Peyer's patch (tissue), 4 donors: ENCODE measurements at regions not wholly inside any gene's neighbourhood (a gene's known extent, or its start where the extent isn't known, plus 50 kb on each side); places are given as distances from the start of the nearest gene placed in this dataset.
A peak's percentile ranks its signal among the peaks of the same experiment; 100 is the strongest.

Source experiments
- DNase-seq, 3 donors: peaks; one replicate each; pipeline ENCODE4 v3.0.0-alpha.2; 2017 to 2019
- H3K27ac ChIP-seq, 4 donors: fragments of 200-600 bp; sonication (generic); one replicate each; pipeline ENCODE4 v1.5.1; 2016 to 2019
- H3K27me3 ChIP-seq, 2 donors: fragments of 200-600 bp; sonication (generic); one replicate each; pipeline ENCODE4 v1.5.1; 2019
- H3K36me3 ChIP-seq, 3 donors: fragments of 200-600 bp; sonication (generic); one replicate each; pipeline ENCODE4 v1.5.1; 2016 to 2019
- H3K4me1 ChIP-seq, 4 donors: fragments of 200-600 bp; sonication (generic); one replicate each; pipeline ENCODE4 v1.5.1; 2016 to 2019
- H3K4me3 ChIP-seq, 4 donors: fragments of 200-600 bp; sonication (generic); 1 replicate in 3 of 4; 2 replicates in 1 of 4; pipeline ENCODE4 v1.5.1; 2016 to 2019; ENCODE audit warnings: mild to moderate bottlenecking in 1 of 4
- H3K9me3 ChIP-seq, 4 donors: fragments of 200-600 bp; sonication (generic); one replicate each; pipeline ENCODE4 v1.5.1; 2016 to 2019; ENCODE audit warnings: mild to moderate bottlenecking in 1 of 4
- POLR2A ChIP-seq, 2 donors: fragments of 450-650 bp; IDR thresholded peaks; one replicate each; pipeline ENCODE4 v1.5.1; 2017; ENCODE audit warnings: antibody characterized with exemption in 2 of 2, mild to moderate bottlenecking in 2 of 2, moderate library complexity in 2 of 2
- TF ChIP-seq, protein P1 (sequence below), 6 experiments: fragments of 450-650 bp in 4 of 6; fragments of 200-600 bp in 2 of 6; sonication (generic) in 1 of 6; IDR thresholded peaks; one replicate each; pipeline ENCODE4 v1.5.1; 2017 to 2019; ENCODE audit warnings: antibody characterized with exemption in 6 of 6, mild to moderate bottlenecking in 3 of 6, moderate library complexity in 1 of 6

DNA sequence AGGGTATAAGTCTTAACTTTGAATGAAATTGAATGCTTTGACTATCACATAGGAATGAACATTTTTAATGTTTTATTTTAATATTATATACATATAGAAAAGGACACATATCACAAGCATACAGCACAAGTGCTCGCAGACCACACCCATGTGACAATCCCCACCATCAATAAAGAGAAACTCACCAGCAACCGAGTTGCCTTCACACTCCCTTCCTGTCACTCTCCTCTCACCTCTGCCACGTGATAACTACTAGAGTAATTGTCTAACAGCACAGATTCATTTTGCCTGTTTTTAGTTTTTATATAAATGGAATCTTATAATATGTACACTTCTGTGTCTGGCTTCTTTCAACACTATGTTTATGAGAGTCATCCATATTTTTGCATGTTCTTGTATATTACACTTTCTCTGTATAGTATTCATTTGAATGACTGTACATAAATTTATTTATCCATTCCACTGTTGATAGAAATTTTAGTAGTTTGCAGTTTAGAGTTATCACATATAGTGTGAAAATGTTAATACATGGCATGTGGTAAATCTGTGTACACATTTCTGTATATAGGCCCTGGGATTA, 304.9 kb upstream of the DUSP10 start:
- no peak for DNase-seq
- no peaks in the 10 kb centered on the region for H3K4me1 ChIP-seq
- no peaks in the 10 kb centered on the region for H3K9me3 ChIP-seq
- H3K27me3 ChIP-seq = no peaks in the 10 kb centered on the region
- no peaks in the 10 kb centered on the region for H3K36me3 ChIP-seq
- no peak overlapping the region for H3K27ac ChIP-seq
- H3K4me3 ChIP-seq = no peak overlapping the region
- no peak for TF ChIP-seq POLR2A (IDR thresholded peaks at IDR 0.05)
- TF ChIP-seq, protein P1, sequence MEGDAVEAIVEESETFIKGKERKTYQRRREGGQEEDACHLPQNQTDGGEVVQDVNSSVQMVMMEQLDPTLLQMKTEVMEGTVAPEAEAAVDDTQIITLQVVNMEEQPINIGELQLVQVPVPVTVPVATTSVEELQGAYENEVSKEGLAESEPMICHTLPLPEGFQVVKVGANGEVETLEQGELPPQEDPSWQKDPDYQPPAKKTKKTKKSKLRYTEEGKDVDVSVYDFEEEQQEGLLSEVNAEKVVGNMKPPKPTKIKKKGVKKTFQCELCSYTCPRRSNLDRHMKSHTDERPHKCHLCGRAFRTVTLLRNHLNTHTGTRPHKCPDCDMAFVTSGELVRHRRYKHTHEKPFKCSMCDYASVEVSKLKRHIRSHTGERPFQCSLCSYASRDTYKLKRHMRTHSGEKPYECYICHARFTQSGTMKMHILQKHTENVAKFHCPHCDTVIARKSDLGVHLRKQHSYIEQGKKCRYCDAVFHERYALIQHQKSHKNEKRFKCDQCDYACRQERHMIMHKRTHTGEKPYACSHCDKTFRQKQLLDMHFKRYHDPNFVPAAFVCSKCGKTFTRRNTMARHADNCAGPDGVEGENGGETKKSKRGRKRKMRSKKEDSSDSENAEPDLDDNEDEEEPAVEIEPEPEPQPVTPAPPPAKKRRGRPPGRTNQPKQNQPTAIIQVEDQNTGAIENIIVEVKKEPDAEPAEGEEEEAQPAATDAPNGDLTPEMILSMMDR (IDR thresholded peaks at IDR 0.05) = no peak

DNA sequence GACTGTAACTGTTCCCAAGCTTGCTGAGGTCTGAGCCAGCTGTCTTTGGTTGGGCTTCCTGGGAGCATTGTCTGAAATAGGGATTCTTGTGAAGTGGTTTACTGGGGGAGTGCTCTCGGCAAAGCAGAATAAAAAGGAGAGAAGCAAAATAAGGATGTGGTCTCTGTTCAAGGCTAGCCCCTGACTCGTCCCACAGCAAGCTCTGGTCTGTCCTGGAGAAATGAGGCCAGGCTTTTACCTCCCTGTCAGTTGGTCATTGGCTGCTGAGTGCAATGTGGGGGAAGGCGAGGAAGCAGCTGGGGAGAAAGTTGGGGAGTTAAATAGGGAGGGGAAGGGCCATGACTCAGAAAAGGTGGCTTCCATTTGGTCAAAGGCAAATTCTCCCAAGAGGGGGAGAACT, 303.9 kb upstream of the DUSP10 start:
- TF ChIP-seq POLR2A (IDR thresholded peaks at IDR 0.05) = no peak
- TF ChIP-seq, protein P1 (IDR thresholded peaks at IDR 0.05) = no peak
- no peaks in the 10 kb centered on the region for H3K27me3 ChIP-seq
- H3K4me3 ChIP-seq = no peak overlapping the region
- no peaks in the 10 kb centered on the region for H3K9me3 ChIP-seq
- H3K36me3 ChIP-seq = no peaks in the 10 kb centered on the region
- no peaks in the 10 kb centered on the region for H3K4me1 ChIP-seq
- no peak for DNase-seq
- no peak overlapping the region for H3K27ac ChIP-seq

DNA sequence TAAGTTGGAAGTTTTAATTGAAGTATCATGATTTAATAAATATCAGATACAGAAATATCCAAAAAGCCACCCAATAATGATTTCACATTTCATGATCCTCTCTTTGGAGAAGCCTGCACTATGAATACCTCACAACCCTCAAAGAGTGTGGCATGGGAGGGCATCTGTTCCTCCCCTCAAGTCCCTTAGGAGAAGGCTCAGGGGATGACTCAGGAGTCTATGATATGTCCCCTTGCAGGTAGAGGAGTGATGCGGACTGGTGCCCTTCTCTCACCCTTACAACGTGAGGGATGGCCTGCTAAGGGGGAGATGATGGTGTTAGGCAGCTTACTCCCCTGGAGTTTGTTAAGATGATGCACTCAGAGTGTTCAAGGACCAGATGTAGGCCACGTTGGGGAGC, 303.3 kb upstream of the DUSP10 start:
- H3K36me3 ChIP-seq = no peaks in the 10 kb centered on the region
- H3K4me1 ChIP-seq = no peaks in the 10 kb centered on the region
- no peak for DNase-seq
- no peak overlapping the region for H3K27ac ChIP-seq
- TF ChIP-seq, protein P1 (IDR thresholded peaks at IDR 0.05) = no peak
- TF ChIP-seq POLR2A (IDR thresholded peaks at IDR 0.05) = no peak
- H3K27me3 ChIP-seq = no peaks in the 10 kb centered on the region
- no peak overlapping the region for H3K4me3 ChIP-seq
- no peaks in the 10 kb centered on the region for H3K9me3 ChIP-seq

DNA sequence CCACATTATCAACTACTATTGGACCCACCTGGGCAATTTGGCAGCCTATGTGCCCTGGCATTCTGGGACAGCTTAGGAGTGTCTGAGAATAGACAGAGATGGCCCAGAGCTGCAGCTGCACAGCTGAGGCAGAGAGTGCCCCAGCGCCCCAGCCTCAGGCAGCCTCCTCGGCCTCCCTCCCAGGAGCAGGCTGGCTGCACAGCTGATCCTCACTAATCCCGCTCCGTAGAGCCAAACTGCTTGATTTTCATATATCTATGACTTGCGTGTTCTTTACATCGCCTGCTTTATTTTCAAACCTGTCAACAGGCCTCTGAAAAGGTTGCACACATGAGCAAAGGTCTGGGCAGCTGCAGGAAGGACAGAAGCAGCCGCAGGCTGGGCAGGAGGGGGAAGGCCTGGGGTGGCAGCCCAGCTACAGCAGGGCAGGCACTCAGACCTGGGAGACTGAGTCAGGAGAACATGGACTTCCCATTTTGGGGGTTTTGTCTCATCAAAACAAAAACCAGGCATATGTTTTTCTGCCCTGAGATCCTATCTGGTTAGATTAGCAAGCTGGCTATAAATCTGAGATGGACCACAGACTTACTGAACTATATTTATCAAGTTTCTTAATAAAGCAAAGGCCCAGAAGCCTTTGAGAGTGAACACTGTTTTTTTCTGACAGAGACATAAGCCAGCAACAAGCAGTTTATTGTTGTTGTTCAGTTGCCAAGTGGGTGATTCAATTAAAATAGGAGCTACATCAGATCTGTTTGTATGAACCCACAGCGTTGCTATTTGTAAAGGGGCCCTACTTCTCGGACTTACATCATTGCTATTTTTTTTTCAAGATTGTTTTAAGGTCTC, 301.8 kb upstream of the DUSP10 start:
- TF ChIP-seq POLR2A (IDR thresholded peaks at IDR 0.05) = no peak
- TF ChIP-seq, protein P1 (IDR thresholded peaks at IDR 0.05) = no peak
- Histone ChIP-seq H3K27ac (peak overlapping the region in 1 of 4 donors; percentile 51), H3K27me3 (no peaks in the 10 kb centered on the region), H3K9me3 (no peaks in the 10 kb centered on the region), H3K36me3 (no peaks in the 10 kb centered on the region), H3K4me1 (no peaks in the 10 kb centered on the region), H3K4me3 (no peak overlapping the region)
- DNase-seq = no peak

DNA sequence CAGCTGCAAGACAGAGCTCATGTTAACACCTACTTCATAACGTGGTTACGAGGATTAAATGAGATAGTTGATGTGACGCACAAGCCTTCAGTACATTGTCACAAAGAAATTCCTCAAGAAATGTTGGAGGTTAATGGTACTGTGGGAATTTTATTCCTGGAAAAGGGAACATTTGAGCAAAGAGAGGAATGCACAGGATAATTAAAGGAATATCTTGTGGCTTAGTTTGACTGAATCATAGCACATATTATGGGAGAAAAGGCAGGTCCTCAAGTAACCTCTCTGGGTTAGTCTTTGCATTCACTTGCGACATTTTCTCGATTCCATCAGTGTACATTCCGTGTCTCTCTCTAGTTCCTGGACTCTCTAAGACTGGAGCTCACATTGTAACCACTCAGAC, 300.2 kb upstream of the DUSP10 start:
- TF ChIP-seq, protein P1 (IDR thresholded peaks at IDR 0.05) = no peak
- no peak for TF ChIP-seq POLR2A (IDR thresholded peaks at IDR 0.05)
- no peaks in the 10 kb centered on the region for H3K27me3 ChIP-seq
- H3K4me1 ChIP-seq = no peaks in the 10 kb centered on the region
- H3K27ac ChIP-seq = no peak overlapping the region
- H3K4me3 ChIP-seq = no peak overlapping the region
- no peaks in the 10 kb centered on the region for H3K9me3 ChIP-seq
- no peaks in the 10 kb centered on the region for H3K36me3 ChIP-seq
- DNase-seq = no peak
